H54 (cell line): ENCODE measurements at regions not wholly inside any gene's neighbourhood (a gene's known extent, or its start where the extent isn't known, plus 50 kb on each side); places are given as distances from the start of the nearest gene placed in this dataset.

Source experiments
- DNase-seq: peaks from one replicate; pipeline ENCODE4 v3.0.0; 2011; ENCODE audit warnings: low spot score, mixed read lengths; ENCODE audit not compliant: insufficient read length
- FAIRE-seq: peaks from 3 replicates; lab custom pipeline; 2011; peaks lifted over from hg19 to GRCh38; lab: Jason Lieb, UNC
- POLR2A ChIP-seq: IDR thresholded peaks from 2 replicates; pipeline ENCODE4 v1.6.1; 2011; ENCODE audit warnings: low read depth, mild to moderate bottlenecking, low read length

- FAIRE-seq (no peak), DNase-seq (no peak)
- TF ChIP-seq POLR2A, result no peak
These were observed 53.5 kb upstream of the TSHZ3 start for GRCh38 chr19:31402529-31403316.

- DNase-seq (no peak), FAIRE-seq (no peak)
- no peak for TF ChIP-seq POLR2A
These were observed 56.9 kb upstream of the TSHZ3 start for GRCh38 chr19:31406106-31406505.

DNA sequence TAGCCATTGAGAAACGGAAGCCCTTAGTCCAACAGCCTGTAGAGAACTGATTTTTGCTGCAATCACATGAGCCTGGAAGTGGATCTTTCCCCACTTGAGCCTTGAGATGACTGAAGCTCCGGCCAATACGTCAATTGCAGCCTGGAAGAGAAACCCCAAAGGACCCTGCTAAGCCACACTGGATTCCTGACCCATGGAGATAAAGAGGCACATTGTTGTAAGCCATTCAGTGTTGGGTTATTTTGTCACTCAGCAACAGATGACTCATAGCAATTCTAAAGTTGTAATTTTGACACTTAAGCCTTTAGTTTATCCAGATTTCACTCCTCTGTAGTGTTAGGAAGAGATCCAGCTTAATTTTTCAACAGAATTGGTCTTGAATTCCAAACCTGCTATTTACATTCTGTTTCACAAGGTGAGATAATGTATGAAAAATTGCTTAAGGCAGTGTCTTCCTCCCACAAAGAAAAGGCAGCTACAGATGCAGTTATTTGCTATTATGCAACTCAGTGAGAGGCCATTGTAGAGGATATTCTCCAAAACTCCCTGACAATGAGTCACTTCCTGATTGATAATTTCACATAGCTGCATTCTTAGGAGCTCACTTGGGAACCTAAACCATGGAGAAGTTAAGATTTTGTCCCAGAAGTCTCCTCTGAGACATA lies 59.4 kb upstream of the TSHZ3 start:
- FAIRE-seq, result no peak
- peak; percentile 74 for DNase-seq

DNA sequence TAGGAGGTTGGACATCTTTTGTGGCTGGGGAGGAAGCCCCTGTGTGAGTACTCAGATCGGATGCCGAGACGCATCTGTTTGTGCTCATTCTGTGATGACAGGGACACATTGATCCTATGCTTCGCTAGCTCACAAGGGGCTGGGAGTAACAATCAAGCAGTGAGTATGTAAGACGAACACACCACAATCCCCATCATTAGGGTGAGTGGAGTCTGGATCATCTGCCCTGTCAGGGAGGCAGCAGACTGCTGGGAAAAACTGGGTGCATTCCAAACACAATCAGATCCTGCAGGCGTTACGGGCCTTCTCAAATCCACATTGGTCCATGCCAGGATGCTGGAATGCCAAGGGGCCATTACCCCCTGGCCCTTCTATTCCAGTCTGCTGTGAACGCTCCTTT lies 64.1 kb upstream of the TSHZ3 start:
- FAIRE-seq (no peak), DNase-seq (no peak)
- no peak for TF ChIP-seq POLR2A

More for the DNA sequence above, 59.4 kb upstream of the TSHZ3 start:
- no peak for TF ChIP-seq POLR2A

GRCh38 chr19:31415322-31415721 lies 66.1 kb upstream of the TSHZ3 start:
- no peak for FAIRE-seq
- no peak for DNase-seq
- TF ChIP-seq POLR2A, result no peak

GRCh38 chr19:31416548-31416947 lies 67.3 kb upstream of the TSHZ3 start:
- no peak for FAIRE-seq
- DNase-seq, result no peak
- TF ChIP-seq POLR2A, result no peak

DNA sequence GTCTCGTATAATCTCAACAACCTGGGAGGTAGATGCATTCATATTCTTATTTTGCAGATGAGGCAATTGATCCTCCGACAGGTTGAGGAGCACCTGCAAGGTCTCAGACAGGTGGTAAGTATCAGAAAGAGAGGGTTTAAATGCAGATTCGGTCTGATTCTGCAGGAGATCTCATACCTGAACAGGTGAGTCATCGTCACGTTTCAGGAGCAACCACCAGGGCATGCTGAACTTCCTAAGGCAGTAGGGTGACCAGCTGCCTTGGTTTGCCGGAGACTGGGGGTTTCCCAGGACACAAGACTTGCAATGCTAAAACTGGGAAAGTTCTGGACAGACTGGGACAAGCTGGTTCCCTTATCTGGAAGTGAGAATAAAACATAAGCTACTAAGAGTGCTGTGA lies 68.8 kb upstream of the TSHZ3 start:
- DNase-seq, result no peak
- no peak for FAIRE-seq
- TF ChIP-seq POLR2A, result no peak

GRCh38 chr19:31418692-31419430 lies 69.6 kb upstream of the TSHZ3 start:
- no peak for TF ChIP-seq POLR2A
- DNase-seq (no peak), FAIRE-seq (no peak)

DNA sequence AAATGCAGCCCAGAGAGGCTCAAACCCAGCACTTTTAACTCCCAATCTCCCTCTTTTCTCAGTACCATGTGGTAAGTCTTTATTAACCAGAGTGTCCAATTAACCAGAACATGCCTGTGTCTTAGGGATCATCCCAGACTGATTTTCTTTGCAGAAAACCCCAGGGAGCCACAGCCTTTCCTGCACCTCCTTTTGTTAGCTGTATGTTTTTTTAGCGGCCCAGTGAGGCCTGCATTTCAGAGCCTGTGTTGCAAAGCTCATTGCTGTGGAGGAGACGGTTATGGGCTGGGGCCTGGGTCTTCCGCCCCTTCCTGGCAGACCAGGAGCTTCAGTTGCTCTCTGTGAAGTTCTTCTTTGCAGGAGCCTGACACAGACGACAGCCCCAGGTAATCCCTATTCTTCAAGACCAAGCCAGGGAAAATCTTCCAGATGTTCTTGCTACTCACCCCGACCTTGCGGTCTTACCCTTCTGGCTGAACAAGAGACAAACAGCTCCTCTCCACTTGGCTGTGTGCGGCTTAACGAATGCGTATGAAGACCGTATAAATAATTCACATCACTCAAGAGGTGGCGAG lies 70.7 kb upstream of the TSHZ3 start:
- no peak for TF ChIP-seq POLR2A
- DNase-seq (no peak), FAIRE-seq (no peak)

- TF ChIP-seq POLR2A, result no peak
- DNase-seq (no peak), FAIRE-seq (no peak)
These were observed 71.8 kb upstream of the TSHZ3 start for GRCh38 chr19:31421082-31421481.

DNA sequence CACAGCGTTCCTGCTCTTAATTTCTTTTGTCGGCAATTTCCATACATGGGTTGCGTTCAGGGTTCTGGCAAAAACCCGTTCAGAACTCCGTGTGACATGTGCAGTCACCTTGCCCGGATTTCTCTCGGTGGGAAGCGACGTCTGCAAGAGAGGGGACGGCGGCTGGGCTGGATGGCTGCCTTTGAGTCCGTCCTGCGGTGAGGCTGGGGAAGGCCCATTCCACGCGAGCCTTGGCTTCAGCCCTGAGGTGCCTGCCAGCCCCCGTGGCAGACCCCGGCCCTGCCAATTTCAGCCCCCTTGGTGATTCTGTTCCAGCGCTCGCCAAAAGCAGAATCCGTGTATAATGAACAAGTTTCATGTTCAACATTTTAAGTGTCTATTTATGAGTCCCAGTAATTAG lies 72.6 kb upstream of the TSHZ3 start:
- DNase-seq, result no peak
- FAIRE-seq, result no peak
- TF ChIP-seq POLR2A, result no peak

GRCh38 chr19:31423896-31424295 lies 74.7 kb upstream of the TSHZ3 start:
- DNase-seq (no peak), FAIRE-seq (no peak)

DNA sequence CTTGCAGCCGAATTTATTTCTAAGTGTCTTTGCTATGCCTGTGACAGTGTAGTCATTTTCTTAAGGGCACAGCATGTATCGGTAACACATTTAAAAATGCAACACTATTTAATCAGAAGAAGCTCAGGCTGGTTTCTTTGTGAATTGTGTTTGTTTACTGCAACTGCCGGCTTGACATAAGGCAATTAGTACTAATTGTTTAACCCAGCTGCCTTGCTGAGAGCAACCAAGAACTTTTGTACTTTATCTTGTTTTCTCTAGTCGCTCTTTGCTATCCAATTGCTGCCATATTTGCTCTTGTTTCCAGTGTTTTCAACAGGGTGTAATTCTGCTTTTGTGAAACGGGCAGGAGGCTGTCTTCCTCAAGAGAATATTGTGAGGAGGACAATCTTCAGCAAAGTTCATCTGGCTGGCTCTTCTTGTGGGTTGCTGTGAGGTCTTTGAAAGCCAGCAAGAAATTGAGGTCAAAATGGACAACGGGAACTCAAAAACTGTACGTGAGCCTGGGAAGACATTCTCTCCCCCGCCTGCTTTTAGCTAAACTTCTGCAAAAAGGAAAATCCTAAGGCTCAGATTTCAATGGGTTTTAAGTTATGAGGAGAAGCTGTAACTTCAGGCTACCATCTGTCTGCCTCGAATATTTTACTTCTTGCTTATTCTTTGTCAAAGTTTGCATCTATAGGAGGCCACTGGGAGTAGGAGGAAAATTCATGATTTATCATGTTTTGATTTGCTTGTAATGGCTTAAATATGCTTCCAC lies 75.8 kb upstream of the TSHZ3 start:
- no peak for FAIRE-seq
- DNase-seq, result no peak
- no peak for TF ChIP-seq POLR2A

More at GRCh38 chr19:31423896-31424295, 74.7 kb upstream of the TSHZ3 start:
- no peak for TF ChIP-seq POLR2A

GRCh38 chr19:31427857-31428256 lies 78.6 kb upstream of the TSHZ3 start:
- DNase-seq (no peak), FAIRE-seq (no peak)
- TF ChIP-seq POLR2A, result no peak
